Large intestine (tissue), 3 donors: ENCODE measurements at regions not wholly inside any gene's neighbourhood (a gene's known extent, or its start where the extent isn't known, plus 50 kb on each side); places are given as distances from the start of the nearest gene placed in this dataset.

ENCODE experiments used
- DNase-seq, 2 donors: peaks; one replicate each; pipeline versions ENCODE4 v3.0.0 to v3.0.0-alpha.2; 2013
- H3K27ac ChIP-seq: one replicate; pipeline ENCODE4 v1.5.1; 2013; ENCODE audit warnings: low read length
- H3K27me3 ChIP-seq: 2 replicates; pipeline ENCODE4 v1.6.1; 2013; ENCODE audit warnings: low read length; ENCODE audit not compliant: control insufficient read depth, insufficient read depth
- H3K36me3 ChIP-seq: 2 replicates; pipeline ENCODE4 v1.6.1; 2013; ENCODE audit warnings: low read length; ENCODE audit not compliant: control insufficient read depth, insufficient read depth
- H3K4me1 ChIP-seq: one replicate; pipeline ENCODE4 v1.6.1; 2013; ENCODE audit warnings: low read length; ENCODE audit not compliant: control insufficient read depth, insufficient read depth
- H3K4me3 ChIP-seq: one replicate; pipeline ENCODE4 v1.5.1; 2013; ENCODE audit warnings: low read length
- H3K9me3 ChIP-seq: one replicate; pipeline ENCODE4 v1.6.1; 2013; ENCODE audit warnings: mild to moderate bottlenecking, low read depth, low read length, moderate library complexity; ENCODE audit not compliant: control insufficient read depth
- WGBS: methylation state at CpG from one replicate; pipeline ENCODE4 v1.1.5; 2013; ENCODE audit warnings: low lambda C conversion rate; ENCODE audit not compliant: insufficient coverage; 5-methylcytosine and 5-hydroxymethylcytosine counted together

- H3K27me3 ChIP-seq = no peaks in the 10 kb centered on the region
- no peaks in the 10 kb centered on the region for H3K4me1 ChIP-seq
- no CpG with 5 or more reads among the region's 7 CpGs for WGBS
- H3K4me3 ChIP-seq = no peak overlapping the region
- H3K27ac ChIP-seq = no peak overlapping the region
- no peaks in the 10 kb centered on the region for H3K9me3 ChIP-seq
- no peaks in the 10 kb centered on the region for H3K36me3 ChIP-seq
- DNase-seq = no peak
These were observed 521.5 kb upstream of the RAB6C start for GRCh38 chr2:129458006-129458405.

- no peak overlapping the region for H3K27ac ChIP-seq
- H3K4me3 ChIP-seq = no peak overlapping the region
- no peaks in the 10 kb centered on the region for H3K9me3 ChIP-seq
- H3K4me1 ChIP-seq = no peaks in the 10 kb centered on the region
- WGBS = no CpG with 5 or more reads among the region's 7 CpGs
- no peak for DNase-seq
- no peaks in the 10 kb centered on the region for H3K36me3 ChIP-seq
- H3K27me3 ChIP-seq = no peaks in the 10 kb centered on the region
These were observed 521.0 kb upstream of the RAB6C start for GRCh38 chr2:129458436-129458835.

GRCh38 chr2:129459200-129459876 lies 520.1 kb upstream of the RAB6C start:
- no CpG with 5 or more reads among the region's 15 CpGs for WGBS

GRCh38 chr2:129459881-129460280 lies 519.6 kb upstream of the RAB6C start:
- WGBS = no CpG with 5 or more reads among the region's 7 CpGs
- H3K36me3 ChIP-seq = no peaks in the 10 kb centered on the region
- no peak overlapping the region for H3K4me3 ChIP-seq
- no peaks in the 10 kb centered on the region for H3K27me3 ChIP-seq
- H3K4me1 ChIP-seq = no peaks in the 10 kb centered on the region
- H3K9me3 ChIP-seq = no peaks in the 10 kb centered on the region
- H3K27ac ChIP-seq = no peak overlapping the region
- no peak for DNase-seq

More at GRCh38 chr2:129459200-129459876, 520.1 kb upstream of the RAB6C start:
- DNase-seq = no peak
- no peaks in the 10 kb centered on the region for H3K27me3 ChIP-seq
- no peak overlapping the region for H3K4me3 ChIP-seq
- no peaks in the 10 kb centered on the region for H3K36me3 ChIP-seq
- H3K27ac ChIP-seq = no peak overlapping the region
- H3K4me1 ChIP-seq = no peaks in the 10 kb centered on the region
- no peaks in the 10 kb centered on the region for H3K9me3 ChIP-seq

- no CpG with 5 or more reads among the region's 12 CpGs for WGBS
- no peak overlapping the region for H3K4me3 ChIP-seq
- no peaks in the 10 kb centered on the region for H3K9me3 ChIP-seq
- H3K4me1 ChIP-seq = no peaks in the 10 kb centered on the region
- H3K36me3 ChIP-seq = no peaks in the 10 kb centered on the region
- no peak for DNase-seq
- no peaks in the 10 kb centered on the region for H3K27me3 ChIP-seq
- no peak overlapping the region for H3K27ac ChIP-seq
These were observed 518.9 kb upstream of the RAB6C start for GRCh38 chr2:129460299-129461198.

GRCh38 chr2:129462349-129462748 lies 517.1 kb upstream of the RAB6C start:
- H3K27me3 ChIP-seq = no peaks in the 10 kb centered on the region
- WGBS = no CpG with 5 or more reads among the region's 3 CpGs
- H3K9me3 ChIP-seq = no peaks in the 10 kb centered on the region
- H3K4me3 ChIP-seq = no peak overlapping the region
- no peaks in the 10 kb centered on the region for H3K4me1 ChIP-seq
- no peak overlapping the region for H3K27ac ChIP-seq
- DNase-seq = no peak
- no peaks in the 10 kb centered on the region for H3K36me3 ChIP-seq

GRCh38 chr2:129462967-129463366 lies 516.5 kb upstream of the RAB6C start:
- Histone ChIP-seq H3K27ac (no peak overlapping the region), H3K27me3 (no peaks in the 10 kb centered on the region), H3K4me1 (no peaks in the 10 kb centered on the region), H3K36me3 (no peaks in the 10 kb centered on the region), H3K9me3 (no peaks in the 10 kb centered on the region), H3K4me3 (no peak overlapping the region)
- WGBS = no CpG with 5 or more reads among the region's 4 CpGs
- DNase-seq = no peak

- H3K4me3 ChIP-seq = no peak overlapping the region
- H3K27ac ChIP-seq = no peak overlapping the region
- H3K4me1 ChIP-seq = no peaks in the 10 kb centered on the region
- no peaks in the 10 kb centered on the region for H3K36me3 ChIP-seq
- no peaks in the 10 kb centered on the region for H3K9me3 ChIP-seq
- WGBS = 100% methylated on average over 1 of the region's 4 CpGs
- H3K27me3 ChIP-seq = no peaks in the 10 kb centered on the region
- no peak for DNase-seq
These were observed 515.4 kb upstream of the RAB6C start for GRCh38 chr2:129464036-129464435.

- H3K27ac ChIP-seq = no peak overlapping the region
- no peak for DNase-seq
- WGBS = no CpG with 5 or more reads among the region's 6 CpGs
- no peaks in the 10 kb centered on the region for H3K9me3 ChIP-seq
- no peak overlapping the region for H3K4me3 ChIP-seq
- no peaks in the 10 kb centered on the region for H3K36me3 ChIP-seq
- H3K27me3 ChIP-seq = no peaks in the 10 kb centered on the region
- no peaks in the 10 kb centered on the region for H3K4me1 ChIP-seq
These were observed 514.8 kb upstream of the RAB6C start for GRCh38 chr2:129464631-129465030.

GRCh38 chr2:129465045-129465444 lies 514.4 kb upstream of the RAB6C start:
- Histone ChIP-seq H3K27me3 (no peaks in the 10 kb centered on the region), H3K4me3 (no peak overlapping the region), H3K27ac (no peak overlapping the region), H3K4me1 (no peaks in the 10 kb centered on the region), H3K36me3 (no peaks in the 10 kb centered on the region), H3K9me3 (no peaks in the 10 kb centered on the region)
- no peak for DNase-seq
- no CpG with 5 or more reads among the region's 11 CpGs for WGBS
